ENCODE measurements at regions not wholly inside any gene's neighbourhood (a gene's known extent, or its start where the extent isn't known, plus 50 kb on each side); places are given as distances from the start of the nearest gene placed in this dataset.
A peak's percentile ranks its signal among the peaks of the same experiment; 100 is the strongest.

GRCh38 chr9:81293651-81294050 lies 395.7 kb downstream of the TLE1 start:
- Histone ChIP-seq H3K27ac (ENCODE audit: low read length) (no peak overlapping the region), H2AFZ (ENCODE audit: low read length) (no peak overlapping the region), H3K36me3 (replicated peaks; ENCODE audit: insufficient read depth, low read length) (no peaks in the 10 kb centered on the region), H3K4me3 (ENCODE audit: low read length) (no peak overlapping the region), H3K9me2 (replicated peaks; ENCODE audit: insufficient read depth, low read length) (no peaks in the 10 kb centered on the region), H3K4me1 (ENCODE audit: low read length) (peaks cover 5% of the 10 kb centered on the region; the same call in 1 of the 2 replicates), H3F3A (ENCODE audit: insufficient read depth, low read length) (no peaks in the 10 kb centered on the region), H3K9me3 (replicated peaks; ENCODE audit: insufficient read depth, low read length) (no peaks in the 10 kb centered on the region), H3K9ac (ENCODE audit: low read length) (no peak overlapping the region), H4K20me1 (ENCODE audit: insufficient read depth, low read length) (no peaks in the 10 kb centered on the region), H3K27me3 (replicated peaks; ENCODE audit: insufficient read depth, low read length) (no peaks in the 10 kb centered on the region), H3K4me2 (ENCODE audit: low read depth, low read length) (no peak overlapping the region), H3K79me2 (ENCODE audit: low read length) (no peaks in the 10 kb centered on the region)
- no peak for DNase-seq
- TF ChIP-seq EZH2phosphoT487 (IDR thresholded peaks at IDR 0.05; ENCODE audit: low read length) (no peak), EZH2 (optimal IDR thresholded peaks at IDR 0.05; ENCODE audit: low read depth, low read length) (no peak)
- TF ChIP-seq, protein P1, sequence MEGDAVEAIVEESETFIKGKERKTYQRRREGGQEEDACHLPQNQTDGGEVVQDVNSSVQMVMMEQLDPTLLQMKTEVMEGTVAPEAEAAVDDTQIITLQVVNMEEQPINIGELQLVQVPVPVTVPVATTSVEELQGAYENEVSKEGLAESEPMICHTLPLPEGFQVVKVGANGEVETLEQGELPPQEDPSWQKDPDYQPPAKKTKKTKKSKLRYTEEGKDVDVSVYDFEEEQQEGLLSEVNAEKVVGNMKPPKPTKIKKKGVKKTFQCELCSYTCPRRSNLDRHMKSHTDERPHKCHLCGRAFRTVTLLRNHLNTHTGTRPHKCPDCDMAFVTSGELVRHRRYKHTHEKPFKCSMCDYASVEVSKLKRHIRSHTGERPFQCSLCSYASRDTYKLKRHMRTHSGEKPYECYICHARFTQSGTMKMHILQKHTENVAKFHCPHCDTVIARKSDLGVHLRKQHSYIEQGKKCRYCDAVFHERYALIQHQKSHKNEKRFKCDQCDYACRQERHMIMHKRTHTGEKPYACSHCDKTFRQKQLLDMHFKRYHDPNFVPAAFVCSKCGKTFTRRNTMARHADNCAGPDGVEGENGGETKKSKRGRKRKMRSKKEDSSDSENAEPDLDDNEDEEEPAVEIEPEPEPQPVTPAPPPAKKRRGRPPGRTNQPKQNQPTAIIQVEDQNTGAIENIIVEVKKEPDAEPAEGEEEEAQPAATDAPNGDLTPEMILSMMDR (IDR thresholded peaks at IDR 0.05; ENCODE audit: low read length): no peak

DNA sequence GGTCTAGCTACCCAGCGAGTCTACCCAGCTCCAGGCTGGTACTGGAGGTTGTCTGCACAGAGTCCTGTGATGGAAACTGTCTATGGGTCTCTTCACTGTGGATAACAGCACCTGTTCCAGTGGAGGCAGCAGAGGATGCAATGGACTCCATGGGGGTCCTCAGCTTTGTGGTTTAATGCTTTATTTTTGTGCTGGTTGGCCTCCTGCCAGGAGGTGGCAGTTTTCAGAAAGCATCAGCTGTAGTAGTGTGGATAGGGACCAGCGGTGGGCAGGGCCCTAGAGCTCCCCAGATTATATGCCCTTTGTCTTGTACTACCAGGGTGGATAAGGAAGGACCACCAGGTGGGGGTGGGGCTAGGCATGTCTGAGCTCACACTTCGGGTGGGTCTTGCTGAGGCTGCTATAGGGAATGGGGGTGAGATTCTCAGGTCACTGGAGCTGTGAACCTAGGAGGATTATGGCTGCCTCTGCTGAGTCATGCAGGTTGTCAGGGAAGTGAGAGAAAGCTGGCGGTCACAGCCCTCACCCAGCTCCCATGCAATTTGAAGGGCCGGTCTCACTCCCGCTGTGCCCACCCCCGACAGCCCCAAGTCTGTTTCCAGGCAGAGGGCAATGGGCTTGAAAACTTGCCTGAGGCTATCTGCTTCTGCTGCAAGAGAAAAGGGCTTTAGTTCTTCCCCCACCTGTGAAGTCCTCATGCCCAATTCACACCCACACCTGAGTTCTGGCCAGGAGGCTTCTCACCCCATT lies 397.1 kb downstream of the TLE1 start:
- no peaks in the 10 kb centered on the region for H3K79me2 ChIP-seq (ENCODE audit: low read length)
- H3K9me2 ChIP-seq (replicated peaks; ENCODE audit: insufficient read depth, low read length): no peaks in the 10 kb centered on the region
- no peak for DNase-seq
- H3F3A ChIP-seq (ENCODE audit: insufficient read depth, low read length): no peaks in the 10 kb centered on the region
- no peak overlapping the region for H3K9ac ChIP-seq (ENCODE audit: low read length)
- peaks cover 5% of the 10 kb centered on the region; the same call in 1 of the 2 replicates for H3K4me1 ChIP-seq (ENCODE audit: low read length)
- H3K4me2 ChIP-seq (ENCODE audit: low read depth, low read length): no peak overlapping the region
- no peak overlapping the region for H3K4me3 ChIP-seq (ENCODE audit: low read length)
- H2AFZ ChIP-seq (ENCODE audit: low read length): no peak overlapping the region
- no peak overlapping the region for H3K27ac ChIP-seq (ENCODE audit: low read length)
- no peaks in the 10 kb centered on the region for H3K36me3 ChIP-seq (replicated peaks; ENCODE audit: insufficient read depth, low read length)
- TF ChIP-seq, protein P1 (IDR thresholded peaks at IDR 0.05; ENCODE audit: low read length): no peak
- TF ChIP-seq EZH2 (optimal IDR thresholded peaks at IDR 0.05; ENCODE audit: low read depth, low read length) (no peak), EZH2phosphoT487 (IDR thresholded peaks at IDR 0.05; ENCODE audit: low read length) (no peak)
- H3K9me3 ChIP-seq (replicated peaks; ENCODE audit: insufficient read depth, low read length): no peaks in the 10 kb centered on the region
- H4K20me1 ChIP-seq (ENCODE audit: insufficient read depth, low read length): no peaks in the 10 kb centered on the region
- H3K27me3 ChIP-seq (replicated peaks; ENCODE audit: insufficient read depth, low read length): no peaks in the 10 kb centered on the region

DNA sequence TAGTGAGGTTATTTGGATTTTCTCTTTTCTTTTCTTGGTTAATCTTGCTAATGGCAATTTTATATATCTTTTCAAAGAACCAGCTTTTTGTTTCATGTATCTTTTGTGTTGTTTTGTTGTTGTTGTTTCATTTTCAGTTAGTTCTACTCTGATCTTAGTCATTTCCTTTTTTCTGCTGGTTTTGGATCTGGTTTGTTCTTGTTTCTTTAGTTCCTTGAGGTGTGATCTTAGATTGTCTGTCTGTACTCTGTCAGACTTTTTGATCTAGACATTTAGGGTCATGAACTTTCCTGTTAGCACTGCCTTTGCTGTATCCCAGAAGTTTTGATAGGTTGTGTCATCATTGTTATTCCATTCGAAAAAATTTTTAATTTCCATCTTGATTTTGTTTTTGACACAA lies 399.7 kb downstream of the TLE1 start:
- TF ChIP-seq, protein P1 (IDR thresholded peaks at IDR 0.05; ENCODE audit: low read length): no peak
- TF ChIP-seq EZH2phosphoT487 (IDR thresholded peaks at IDR 0.05; ENCODE audit: low read length): no peak
- TF ChIP-seq EZH2 (optimal IDR thresholded peaks at IDR 0.05; ENCODE audit: low read depth, low read length): no peak
- peak overlapping the region; percentile 49; the same call in 1 of the 2 replicates for H3K4me2 ChIP-seq (ENCODE audit: low read depth, low read length)
- peak overlapping the region; percentile 15; the same call in 1 of the 2 replicates for H3K27ac ChIP-seq (ENCODE audit: low read length)
- no peaks in the 10 kb centered on the region for H3K79me2 ChIP-seq (ENCODE audit: low read length)
- DNase-seq: peak; percentile 63
- no peak overlapping the region for H3K9ac ChIP-seq (ENCODE audit: low read length)
- no peaks in the 10 kb centered on the region for H3K27me3 ChIP-seq (replicated peaks; ENCODE audit: insufficient read depth, low read length)
- no peak overlapping the region for H2AFZ ChIP-seq (ENCODE audit: low read length)
- H3K9me3 ChIP-seq (replicated peaks; ENCODE audit: insufficient read depth, low read length): no peaks in the 10 kb centered on the region
- no peaks in the 10 kb centered on the region for H3K36me3 ChIP-seq (replicated peaks; ENCODE audit: insufficient read depth, low read length)
- H4K20me1 ChIP-seq (ENCODE audit: insufficient read depth, low read length): no peaks in the 10 kb centered on the region
- no peaks in the 10 kb centered on the region for H3K9me2 ChIP-seq (replicated peaks; ENCODE audit: insufficient read depth, low read length)
- peaks cover 5% of the 10 kb centered on the region; the same call in 1 of the 2 replicates for H3K4me1 ChIP-seq (ENCODE audit: low read length)
- no peak overlapping the region for H3K4me3 ChIP-seq (ENCODE audit: low read length)
- H3F3A ChIP-seq (ENCODE audit: insufficient read depth, low read length): no peaks in the 10 kb centered on the region
